Astrocyte (in vitro differentiated cells and primary cell): ENCODE measurements at regions not wholly inside any gene's neighbourhood (a gene's known extent, or its start where the extent isn't known, plus 50 kb on each side); places are given as distances from the start of the nearest gene placed in this dataset.

ENCODE experiments used
- DNase-seq: peaks from one replicate; pipeline ENCODE4 v3.0.0-alpha.2; 2010; ENCODE audit warnings: low read depth
- FAIRE-seq: peaks from 2 replicates; lab custom pipeline; 2011; peaks lifted over from hg19 to GRCh38; lab: Jason Lieb, UNC
- H2AFZ ChIP-seq: 2 replicates; pipeline ENCODE4 v1.6.0; 2012; ENCODE audit warnings: low read depth, low read length, inconsistent platforms
- H3K27ac ChIP-seq: 2 replicates; pipeline ENCODE4 v1.5.1; 2011; ENCODE audit warnings: low read depth, low read length, inconsistent platforms
- H3K27me3 ChIP-seq: 2 replicates; pipeline ENCODE4 v1.6.0; 2011; ENCODE audit warnings: low read length, inconsistent platforms; ENCODE audit not compliant: insufficient read depth
- H3K36me3 ChIP-seq: 2 replicates; pipeline ENCODE4 v1.5.1; 2011; ENCODE audit warnings: low read length, inconsistent platforms; ENCODE audit not compliant: insufficient read depth
- H3K4me1 ChIP-seq: 2 replicates; pipeline ENCODE4 v1.5.1; 2011; ENCODE audit warnings: low read length, inconsistent platforms; ENCODE audit not compliant: insufficient read depth
- H3K4me2 ChIP-seq: 2 replicates; pipeline ENCODE4 v1.6.0; 2012; ENCODE audit warnings: low read length, inconsistent platforms
- H3K4me3 ChIP-seq: 2 replicates; pipeline ENCODE4 v1.5.1; 2011; ENCODE audit warnings: low read depth, mild to moderate bottlenecking, low read length, inconsistent platforms; ENCODE audit not compliant: insufficient read depth
- H3K79me2 ChIP-seq: 2 replicates; pipeline ENCODE4 v1.6.0; 2012; ENCODE audit warnings: mild to moderate bottlenecking, low read length, inconsistent platforms; ENCODE audit not compliant: insufficient read depth
- H3K9ac ChIP-seq: 2 replicates; pipeline ENCODE4 v1.6.0; 2012; ENCODE audit warnings: mild to moderate bottlenecking, low read length, inconsistent platforms
- H3K9me3 ChIP-seq: 2 replicates; pipeline ENCODE4 v1.5.1; 2012; ENCODE audit warnings: low read depth, mild to moderate bottlenecking, low read length, inconsistent platforms; ENCODE audit not compliant: insufficient read depth
- H4K20me1 ChIP-seq: 2 replicates; pipeline ENCODE4 v1.6.0; 2012; ENCODE audit warnings: low read length, inconsistent platforms; ENCODE audit not compliant: insufficient read depth
- H3K27ac Mint-ChIP-seq: one replicate; pipeline ENCODE4 v1.8.0; 2021; ENCODE audit warnings: mild to moderate bottlenecking, mixed read lengths; ENCODE audit not compliant: unreplicated experiment
- H3K27me3 Mint-ChIP-seq: one replicate; pipeline ENCODE4 v1.8.0; 2021; ENCODE audit warnings: low read depth, mixed read lengths; ENCODE audit not compliant: unreplicated experiment
- H3K36me3 Mint-ChIP-seq: one replicate; pipeline ENCODE4 v1.8.0; 2021; ENCODE audit warnings: low read depth, mixed read lengths; ENCODE audit not compliant: unreplicated experiment
- H3K4me1 Mint-ChIP-seq: one replicate; pipeline ENCODE4 v1.8.0; 2021; ENCODE audit warnings: low read depth, mixed read lengths; ENCODE audit not compliant: unreplicated experiment
- H3K4me3 Mint-ChIP-seq: one replicate; pipeline ENCODE4 v1.8.0; 2021; ENCODE audit warnings: mild to moderate bottlenecking, moderate library complexity, mixed read lengths; ENCODE audit not compliant: unreplicated experiment
- H3K9me3 Mint-ChIP-seq: one replicate; pipeline ENCODE4 v1.8.0; 2021; ENCODE audit warnings: mild to moderate bottlenecking, mixed read lengths; ENCODE audit not compliant: unreplicated experiment
- CTCF ChIP-seq: IDR thresholded peaks from 2 replicates; pipeline ENCODE4 v1.5.1; 2011; ENCODE audit warnings: low read depth, mild to moderate bottlenecking, inconsistent platforms, low read length, moderate library complexity; ENCODE audit not compliant: insufficient read depth
- EZH2 ChIP-seq: IDR thresholded peaks from 2 replicates; pipeline ENCODE4 v1.6.1; 2012; ENCODE audit warnings: mild to moderate bottlenecking, low read length, inconsistent platforms; ENCODE audit not compliant: insufficient read depth

DNA sequence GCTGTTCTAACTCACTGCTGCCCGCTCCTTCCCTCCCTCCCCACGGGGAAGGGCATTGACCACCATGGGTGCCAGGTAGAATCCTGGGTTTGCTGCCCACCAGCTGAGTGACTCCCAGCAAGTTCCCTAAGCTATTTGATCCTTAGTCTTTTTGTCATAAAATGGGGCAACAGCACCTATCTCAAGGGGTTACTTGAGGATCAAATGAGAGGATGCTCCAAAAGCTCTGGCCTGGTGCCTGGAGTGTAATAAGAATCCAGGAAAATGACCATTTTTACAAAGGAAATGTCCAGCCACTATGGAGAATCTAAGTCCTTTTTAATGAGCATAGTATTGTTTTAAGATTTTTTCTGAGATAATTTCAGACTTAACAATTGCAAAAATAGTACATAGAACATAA lies 61.4 kb upstream of the CMKLR1 start:
- no peak overlapping the region for H2AFZ ChIP-seq
- no peak overlapping the region for H3K27ac Mint-ChIP-seq

GRCh38 chr12:108400056-108400455 lies 60.9 kb upstream of the CMKLR1 start:
- Histone ChIP-seq H2AFZ (no peak overlapping the region), H3K36me3 (no peaks in the 10 kb centered on the region), H3K27me3 (no peaks in the 10 kb centered on the region), H3K9ac (no peak overlapping the region), H3K4me1 (no peaks in the 10 kb centered on the region), H3K79me2 (no peaks in the 10 kb centered on the region), H3K4me3 (no peak overlapping the region), H3K4me2 (no peak overlapping the region), H3K27ac (no peak overlapping the region), H4K20me1 (no peaks in the 10 kb centered on the region), H3K9me3 (no peaks in the 10 kb centered on the region)
- FAIRE-seq (no peak), DNase-seq (no peak)
- Mint-ChIP-seq H3K27me3 (peaks cover 5% of the 10 kb centered on the region), H3K27ac (no peak overlapping the region), H3K36me3 (no peaks in the 10 kb centered on the region), H3K4me1 (no peaks in the 10 kb centered on the region), H3K4me3 (no peak overlapping the region), H3K9me3 (peaks cover 3% of the 10 kb centered on the region)
- TF ChIP-seq CTCF (no peak), EZH2 (no peak)

More for the DNA sequence above, 61.4 kb upstream of the CMKLR1 start:
- DNase-seq (no peak), FAIRE-seq (no peak)
- H3K36me3 Mint-ChIP-seq: no peaks in the 10 kb centered on the region
- Histone ChIP-seq H3K36me3 (no peaks in the 10 kb centered on the region), H3K4me2 (no peak overlapping the region), H3K9ac (no peak overlapping the region), H3K4me3 (no peak overlapping the region), H3K9me3 (no peaks in the 10 kb centered on the region), H3K27ac (no peak overlapping the region), H4K20me1 (no peaks in the 10 kb centered on the region), H3K27me3 (no peaks in the 10 kb centered on the region), H3K79me2 (no peaks in the 10 kb centered on the region), H3K4me1 (no peaks in the 10 kb centered on the region)
- H3K27me3 Mint-ChIP-seq: peaks cover 5% of the 10 kb centered on the region
- TF ChIP-seq CTCF: no peak
- TF ChIP-seq EZH2: no peak
- H3K4me1 Mint-ChIP-seq: no peaks in the 10 kb centered on the region
- H3K4me3 Mint-ChIP-seq: no peak overlapping the region
- peaks cover 2% of the 10 kb centered on the region for H3K9me3 Mint-ChIP-seq

GRCh38 chr12:108399514-108399913 lies 60.4 kb upstream of the CMKLR1 start:
- H3K9ac ChIP-seq: no peak overlapping the region
- TF ChIP-seq EZH2 (no peak), CTCF (no peak)
- no peak for FAIRE-seq
- no peaks in the 10 kb centered on the region for H3K79me2 ChIP-seq
- H3K4me1 ChIP-seq: no peaks in the 10 kb centered on the region
- no peaks in the 10 kb centered on the region for H4K20me1 ChIP-seq
- H3K27ac ChIP-seq: no peak overlapping the region
- no peak overlapping the region for H3K4me3 ChIP-seq
- Mint-ChIP-seq H3K4me3 (no peak overlapping the region), H3K27me3 (peaks cover 5% of the 10 kb centered on the region), H3K36me3 (no peaks in the 10 kb centered on the region), H3K4me1 (no peaks in the 10 kb centered on the region), H3K27ac (no peak overlapping the region), H3K9me3 (peaks cover 3% of the 10 kb centered on the region)
- DNase-seq: no peak
- H3K4me2 ChIP-seq: no peak overlapping the region
- no peaks in the 10 kb centered on the region for H3K36me3 ChIP-seq
- no peaks in the 10 kb centered on the region for H3K9me3 ChIP-seq
- no peak overlapping the region for H2AFZ ChIP-seq
- no peaks in the 10 kb centered on the region for H3K27me3 ChIP-seq
